ENCODE measurements at regions not wholly inside any gene's neighbourhood (a gene's known extent, or its start where the extent isn't known, plus 50 kb on each side); places are given as distances from the start of the nearest gene placed in this dataset.

- Histone ChIP-seq H3K4me1 (ENCODE audit: control insufficient read depth in 1 of 2, insufficient read depth in 2 of 2, low read length in 2 of 2) (no peaks in the 10 kb centered on the region), H3K4ac (ENCODE audit: low read depth, low read length) (no peak overlapping the region), H4K8ac (ENCODE audit: low read depth, low read length) (no peak overlapping the region), H2BK120ac (ENCODE audit: insufficient read depth, low read length, poor library complexity) (no peak overlapping the region), H3K4me3 (ENCODE audit: low read depth, low read length) (no peak overlapping the region), H3K79me1 (ENCODE audit: low read length) (no peaks in the 10 kb centered on the region), H3K9ac (ENCODE audit: low read length) (no peak overlapping the region), H2BK5ac (ENCODE audit: low read depth, low read length, poor library complexity) (no peak overlapping the region), H3K14ac (ENCODE audit: low read length) (no peak overlapping the region), H3K36me3 (ENCODE audit: control insufficient read depth in 1 of 2, insufficient read depth in 2 of 2, low read length in 2 of 2) (no peaks in the 10 kb centered on the region), H3K9me3 (ENCODE audit: insufficient read depth, low read depth, low read length) (no peaks in the 10 kb centered on the region), H2AK5ac (ENCODE audit: low read length) (no peak overlapping the region), H2AFZ (ENCODE audit: insufficient read depth, low read length, poor library complexity) (no peak overlapping the region), H4K12ac (ENCODE audit: low read depth, low read length) (no peak overlapping the region), H3K18ac (ENCODE audit: low read length) (no peak overlapping the region), H3K23ac (ENCODE audit: low read length) (no peak overlapping the region), H3K27ac (ENCODE audit: low read depth, low read length) (no peak overlapping the region), H3K27me3 (ENCODE audit: insufficient read depth, low read length) (no peaks in the 10 kb centered on the region), H2BK12ac (ENCODE audit: low read length) (no peak overlapping the region), H3K4me2 (ENCODE audit: low read length) (no peak overlapping the region), H4K91ac (ENCODE audit: low read depth, low read length) (no peak overlapping the region), H3K79me2 (ENCODE audit: control insufficient read depth, insufficient read depth, low read length, poor library complexity) (no peaks in the 10 kb centered on the region)
- DNase-seq, result no peak
Observed at GRCh38 chr1:199081739-199082138, 442.9 kb downstream of the PTPRC start.

DNA sequence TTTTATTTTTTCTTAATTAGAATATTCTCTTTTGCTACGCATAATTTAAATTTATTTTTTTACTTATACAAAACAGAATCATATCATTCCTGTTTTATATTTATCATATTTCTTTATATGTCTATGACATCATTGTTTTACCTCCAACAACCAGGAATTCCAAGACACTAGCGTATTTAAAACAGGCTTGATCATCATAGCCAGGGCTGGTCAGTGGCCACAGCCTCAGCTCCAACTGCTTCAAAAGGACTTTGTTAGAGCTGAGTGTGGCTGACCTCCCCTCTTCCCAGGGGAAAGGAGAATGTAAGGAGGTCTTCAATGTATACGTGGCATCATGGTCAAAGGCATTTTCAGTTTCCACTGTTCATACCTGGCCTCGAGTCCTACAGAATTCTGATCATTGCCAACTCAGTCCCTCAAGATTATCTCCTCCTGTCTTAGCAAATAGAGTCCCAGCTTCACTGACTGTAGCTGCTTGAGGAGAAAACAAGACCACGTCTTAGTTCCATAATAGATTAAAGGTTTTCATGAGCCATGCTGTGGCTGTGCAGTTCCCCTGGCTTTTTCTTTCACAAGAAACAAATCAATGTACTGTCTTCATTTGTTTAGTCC, 444.0 kb downstream of the PTPRC start:
- H3K9ac ChIP-seq (ENCODE audit: low read length), result no peak overlapping the region
- DNase-seq, result no peak

DNA sequence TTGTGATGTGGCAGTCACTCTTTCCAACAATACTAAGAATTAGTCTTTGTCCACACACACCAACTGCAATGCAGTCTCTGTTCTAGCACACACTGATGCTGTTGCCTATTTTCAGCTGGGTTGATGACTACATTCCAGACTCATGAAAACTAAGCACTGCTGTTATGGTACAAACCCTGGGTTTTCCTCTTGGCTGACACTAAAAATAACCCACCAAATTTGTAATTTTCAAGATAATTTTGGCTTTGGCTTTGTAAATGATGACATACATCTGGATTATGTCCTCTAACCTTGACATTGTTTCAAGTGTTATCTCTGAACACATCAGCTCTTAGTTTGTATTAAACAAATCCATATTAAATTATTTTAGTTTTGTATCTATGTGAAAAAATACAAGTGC, 444.8 kb downstream of the PTPRC start:
- no peak overlapping the region for H4K91ac ChIP-seq (ENCODE audit: low read depth, low read length)
- H3K23ac ChIP-seq (ENCODE audit: low read length), result no peak overlapping the region
- H3K79me2 ChIP-seq (ENCODE audit: control insufficient read depth, insufficient read depth, low read length, poor library complexity), result no peaks in the 10 kb centered on the region
- no peaks in the 10 kb centered on the region for H3K27me3 ChIP-seq (ENCODE audit: insufficient read depth, low read length)
- no peak overlapping the region for H2BK120ac ChIP-seq (ENCODE audit: insufficient read depth, low read length, poor library complexity)
- no peak overlapping the region for H3K4me3 ChIP-seq (ENCODE audit: low read depth, low read length)
- no peak overlapping the region for H3K9ac ChIP-seq (ENCODE audit: low read length)
- H3K4me2 ChIP-seq (ENCODE audit: low read length), result no peak overlapping the region
- no peak overlapping the region for H2AFZ ChIP-seq (ENCODE audit: insufficient read depth, low read length, poor library complexity)
- no peak overlapping the region for H3K18ac ChIP-seq (ENCODE audit: low read length)
- H3K27ac ChIP-seq (ENCODE audit: low read depth, low read length), result no peak overlapping the region
- H2BK12ac ChIP-seq (ENCODE audit: low read length), result no peak overlapping the region
- no peak overlapping the region for H2AK5ac ChIP-seq (ENCODE audit: low read length)
- no peaks in the 10 kb centered on the region for H3K79me1 ChIP-seq (ENCODE audit: low read length)
- no peak overlapping the region for H3K4ac ChIP-seq (ENCODE audit: low read depth, low read length)
- H3K9me3 ChIP-seq (ENCODE audit: insufficient read depth, low read depth, low read length), result no peaks in the 10 kb centered on the region
- no peak overlapping the region for H4K8ac ChIP-seq (ENCODE audit: low read depth, low read length)
- H2BK5ac ChIP-seq (ENCODE audit: low read depth, low read length, poor library complexity), result no peak overlapping the region
- no peaks in the 10 kb centered on the region for H3K36me3 ChIP-seq (ENCODE audit: control insufficient read depth in 1 of 2, insufficient read depth in 2 of 2, low read length in 2 of 2)
- no peaks in the 10 kb centered on the region for H3K4me1 ChIP-seq (ENCODE audit: control insufficient read depth in 1 of 2, insufficient read depth in 2 of 2, low read length in 2 of 2)
- no peak overlapping the region for H4K12ac ChIP-seq (ENCODE audit: low read depth, low read length)
- DNase-seq, result no peak
- H3K14ac ChIP-seq (ENCODE audit: low read length), result no peak overlapping the region

More for the DNA sequence above, 444.0 kb downstream of the PTPRC start:
- no peak overlapping the region for H3K14ac ChIP-seq (ENCODE audit: low read length)
- H2BK5ac ChIP-seq (ENCODE audit: low read depth, low read length, poor library complexity), result no peak overlapping the region
- H4K8ac ChIP-seq (ENCODE audit: low read depth, low read length), result no peak overlapping the region
- H3K4me3 ChIP-seq (ENCODE audit: low read depth, low read length), result no peak overlapping the region
- no peaks in the 10 kb centered on the region for H3K79me2 ChIP-seq (ENCODE audit: control insufficient read depth, insufficient read depth, low read length, poor library complexity)
- WGBS (ENCODE audit: extremely low coverage, insufficient coverage, insufficient read length), result no CpG with 5 or more reads among the region's 5 CpGs
- no peak overlapping the region for H3K4me2 ChIP-seq (ENCODE audit: low read length)
- H3K36me3 ChIP-seq (ENCODE audit: control insufficient read depth in 1 of 2, insufficient read depth in 2 of 2, low read length in 2 of 2), result no peaks in the 10 kb centered on the region
- no peak overlapping the region for H3K4ac ChIP-seq (ENCODE audit: low read depth, low read length)
- H3K79me1 ChIP-seq (ENCODE audit: low read length), result no peaks in the 10 kb centered on the region
- H2AK5ac ChIP-seq (ENCODE audit: low read length), result no peak overlapping the region
- H2BK120ac ChIP-seq (ENCODE audit: insufficient read depth, low read length, poor library complexity), result no peak overlapping the region
- no peak overlapping the region for H2BK12ac ChIP-seq (ENCODE audit: low read length)
- H3K27me3 ChIP-seq (ENCODE audit: insufficient read depth, low read length), result no peaks in the 10 kb centered on the region
- no peak overlapping the region for H3K18ac ChIP-seq (ENCODE audit: low read length)
- no peak overlapping the region for H3K23ac ChIP-seq (ENCODE audit: low read length)
- no peak overlapping the region for H2AFZ ChIP-seq (ENCODE audit: insufficient read depth, low read length, poor library complexity)
- H4K12ac ChIP-seq (ENCODE audit: low read depth, low read length), result no peak overlapping the region
- no peak overlapping the region for H3K27ac ChIP-seq (ENCODE audit: low read depth, low read length)
- H3K9me3 ChIP-seq (ENCODE audit: insufficient read depth, low read depth, low read length), result no peaks in the 10 kb centered on the region
- no peaks in the 10 kb centered on the region for H3K4me1 ChIP-seq (ENCODE audit: control insufficient read depth in 1 of 2, insufficient read depth in 2 of 2, low read length in 2 of 2)
- no peak overlapping the region for H4K91ac ChIP-seq (ENCODE audit: low read depth, low read length)

- Histone ChIP-seq H2AFZ (ENCODE audit: insufficient read depth, low read length, poor library complexity) (no peak overlapping the region), H2BK120ac (ENCODE audit: insufficient read depth, low read length, poor library complexity) (no peak overlapping the region), H3K4me3 (ENCODE audit: low read depth, low read length) (no peak overlapping the region), H3K9ac (ENCODE audit: low read length) (no peak overlapping the region), H3K14ac (ENCODE audit: low read length) (no peak overlapping the region), H3K23ac (ENCODE audit: low read length) (no peak overlapping the region), H3K27me3 (ENCODE audit: insufficient read depth, low read length) (no peaks in the 10 kb centered on the region), H3K4me2 (ENCODE audit: low read length) (no peak overlapping the region), H2BK12ac (ENCODE audit: low read length) (no peak overlapping the region), H3K4me1 (ENCODE audit: control insufficient read depth in 1 of 2, insufficient read depth in 2 of 2, low read length in 2 of 2) (no peaks in the 10 kb centered on the region), H3K4ac (ENCODE audit: low read depth, low read length) (no peak overlapping the region), H3K9me3 (ENCODE audit: insufficient read depth, low read depth, low read length) (no peaks in the 10 kb centered on the region), H2AK5ac (ENCODE audit: low read length) (no peak overlapping the region), H4K91ac (ENCODE audit: low read depth, low read length) (no peak overlapping the region), H4K12ac (ENCODE audit: low read depth, low read length) (no peak overlapping the region), H2BK5ac (ENCODE audit: low read depth, low read length, poor library complexity) (no peak overlapping the region), H3K79me1 (ENCODE audit: low read length) (no peaks in the 10 kb centered on the region), H3K79me2 (ENCODE audit: control insufficient read depth, insufficient read depth, low read length, poor library complexity) (no peaks in the 10 kb centered on the region), H3K36me3 (ENCODE audit: control insufficient read depth in 1 of 2, insufficient read depth in 2 of 2, low read length in 2 of 2) (no peaks in the 10 kb centered on the region), H3K27ac (ENCODE audit: low read depth, low read length) (no peak overlapping the region), H3K18ac (ENCODE audit: low read length) (no peak overlapping the region), H4K8ac (ENCODE audit: low read depth, low read length) (no peak overlapping the region)
- no CpG with 5 or more reads among the region's 1 CpG for WGBS (ENCODE audit: extremely low coverage, insufficient coverage, insufficient read length)
- DNase-seq, result no peak
Observed at GRCh38 chr1:199084293-199084692, 445.5 kb downstream of the PTPRC start.

Data from trophoblast cell (in vitro differentiated cells and primary cell).